ENCODE measurements at regions not wholly inside any gene's neighbourhood (a gene's known extent, or its start where the extent isn't known, plus 50 kb on each side); places are given as distances from the start of the nearest gene placed in this dataset.

GRCh38 chr17:77746896-77747554 is 211.5 kb upstream of the TNRC6C start:
- H4K91ac ChIP-seq (replicated peaks; ENCODE audit: insufficient read length, low read length): no peak overlapping the region
- H3K23me2 ChIP-seq (ENCODE audit: low read depth, low read length): no peaks in the 10 kb centered on the region
- H3K18ac ChIP-seq (ENCODE audit: extremely low read depth, low read length): peak overlapping the region; percentile 27; the same call in 1 of the 2 replicates
- WGBS, 2 experiments (ENCODE audit: extremely low coverage in 1 of 2, insufficient coverage in 1 of 2, insufficient read length in 1 of 2, insufficient replicate concordance in 2 of 2, low coverage in 1 of 2, low lambda C conversion rate in 2 of 2, missing lambda C conversion rate in 1 of 2): 83% methylated on average over 8 of the region's 8 CpGs; no CpG with 5 or more reads in 1 of the 2 experiments
- no peak overlapping the region for H2BK120ac ChIP-seq (replicated peaks; ENCODE audit: low read depth, low read length)
- no peak for FAIRE-seq
- no peak overlapping the region for H4K5ac ChIP-seq (ENCODE audit: insufficient read length, low read depth, low read length)
- POLR2A ChIA-PET (ENCODE audit: partially characterized antibody): interaction anchor here (1.1 kb wide), 1 partner anchor 211 kb away, joined by 3 read pairs; the partner anchor contains the start of gene TNRC6C
- no peak overlapping the region for H3K23ac ChIP-seq (ENCODE audit: insufficient read length)
- H3K14ac ChIP-seq (ENCODE audit: insufficient read length): peak overlapping the region; percentile 40
- H3K4me2 ChIP-seq (ENCODE audit: insufficient read depth in 1 of 2, low read depth in 2 of 2, low read length in 2 of 2): peak overlapping the region in 1 of 2 experiments; percentile 22; a peak in 1 of 4 replicates
- H3K9me3 ChIP-seq (ENCODE audit: insufficient read depth in 2 of 2, low read depth in 1 of 2, low read length in 1 of 2): no peaks in the 10 kb centered on the region
- H2BK5ac ChIP-seq (ENCODE audit: low read depth, low read length): no peak overlapping the region
- H3K4ac ChIP-seq (replicated peaks; ENCODE audit: insufficient read length, low read depth, low read length): no peak overlapping the region
- no peak overlapping the region for H2BK15ac ChIP-seq (ENCODE audit: low read length)
- H3K4me1 ChIP-seq (replicated peaks in 1 of 4; ENCODE audit: control insufficient read depth in 3 of 4, insufficient read depth in 4 of 4, low read length in 3 of 4): peaks cover 0 to 23% (median 4%) of the 10 kb centered on the region in 4 experiments; a peak in 4 of 7 replicates
- CTCF ChIA-PET (ENCODE audit: partially characterized antibody): interaction anchor here (0.9 to 1.4 kb wide), 7 partner anchors 16 to 266 kb away, joined by 3 to 4 read pairs (median 3); no protein-coding TSS in a partner anchor
- H3K56ac ChIP-seq (replicated peaks; ENCODE audit: insufficient read length, low read depth, low read length): no peak overlapping the region
- H3K27me3 ChIP-seq (replicated peaks in 1 of 4; ENCODE audit: control insufficient read depth in 3 of 4, extremely low read depth in 1 of 4, insufficient read depth in 3 of 4, low read length in 3 of 4): peaks cover 0 to 4% (median 0%) of the 10 kb centered on the region in 4 experiments; a peak in 3 of 7 replicates
- H2AK5ac ChIP-seq (ENCODE audit: low read depth, low read length): no peak overlapping the region
- no peak overlapping the region for H2BK20ac ChIP-seq (ENCODE audit: low read length)
- no peak overlapping the region for H3K27ac ChIP-seq (ENCODE audit: low read depth, low read length)
- no peak for DNase-seq (ENCODE audit: low read depth in 1 of 2, low spot score in 2 of 2)
- H4K8ac ChIP-seq (ENCODE audit: extremely low read depth, insufficient read depth, low read length): peak overlapping the region; percentile 23; the same call in 1 of the 2 replicates
- H3K36me3 ChIP-seq (ENCODE audit: control insufficient read depth in 2 of 4, insufficient read depth in 4 of 4, low read length in 3 of 4): no peaks in the 10 kb centered on the region
- H2AFZ ChIP-seq (ENCODE audit: low read length): no peak overlapping the region
- H3K9ac ChIP-seq (replicated peaks in 1 of 4; ENCODE audit: extremely low read depth in 1 of 4, low read depth in 3 of 4, low read length in 3 of 4): no peak overlapping the region
- H4K20me1 ChIP-seq (replicated peaks in 1 of 2; ENCODE audit: control insufficient read depth in 1 of 2, insufficient read depth in 2 of 2, low read length in 2 of 2): no peaks in the 10 kb centered on the region
- no peaks in the 10 kb centered on the region for H3K79me1 ChIP-seq (ENCODE audit: low read depth, low read length)
- H3K79me2 ChIP-seq (ENCODE audit: control insufficient read depth in 1 of 2, insufficient read depth in 2 of 2, low read length in 2 of 2): no peaks in the 10 kb centered on the region
- no peak overlapping the region for H2BK12ac ChIP-seq (ENCODE audit: low read depth, low read length)
- H3K4me3 ChIP-seq (ENCODE audit: extremely low read depth in 1 of 4, insufficient read depth in 2 of 4, low read depth in 3 of 4, low read length in 4 of 4): no peak overlapping the region
- no peak for TF ChIP-seq SIRT6 (IDR thresholded peaks at IDR 0.05; ENCODE audit: low read length)
- no peak for TF ChIP-seq POLR2AphosphoS5 (IDR thresholded peaks at IDR 0.05; ENCODE audit: low read depth, low read length)
- TF ChIP-seq CTCF (IDR thresholded peaks at IDR 0.05; ENCODE audit: control extremely low read depth in 1 of 3, insufficient read depth in 1 of 3, low read depth in 1 of 3, low read length in 3 of 3): no peak
- TF ChIP-seq BACH1 (IDR thresholded peaks at IDR 0.05; ENCODE audit: low read length): no peak
- TF ChIP-seq YY1 (IDR thresholded peaks at IDR 0.05; ENCODE audit: low read depth, low read length): no peak
- TF ChIP-seq BRCA1 (IDR thresholded peaks at IDR 0.05; ENCODE audit: low read depth, low read length): no peak
- no peak for TF ChIP-seq USF2 (IDR thresholded peaks at IDR 0.05; ENCODE audit: low read length)
- TF ChIP-seq FOSL1 (IDR thresholded peaks at IDR 0.05; ENCODE audit: insufficient read depth, low read depth, low read length): no peak
